ENCODE measurements at regions not wholly inside any gene's neighbourhood (a gene's known extent, or its start where the extent isn't known, plus 50 kb on each side); places are given as distances from the start of the nearest gene placed in this dataset.

DNA sequence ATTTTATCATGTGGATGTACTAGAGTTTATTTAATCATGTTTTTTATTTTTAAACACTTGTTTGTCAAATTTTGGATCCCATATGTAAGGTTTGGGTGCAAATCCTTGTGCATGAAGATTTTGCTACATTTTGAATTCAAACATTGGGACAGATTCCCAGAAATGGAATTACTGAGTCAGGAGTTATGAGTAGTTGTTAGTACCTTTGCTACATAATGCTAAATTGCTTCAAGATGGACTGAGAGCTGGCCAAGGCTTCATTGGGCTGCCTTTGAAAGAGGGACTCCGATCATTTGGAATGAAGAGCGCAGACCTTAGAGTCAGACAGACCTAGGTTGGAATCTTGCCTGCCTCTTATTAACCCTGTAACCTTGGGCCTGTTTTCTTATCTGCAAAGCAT is 154.9 kb upstream of the PWP1 start:
- no peak for DNase-seq

DNA sequence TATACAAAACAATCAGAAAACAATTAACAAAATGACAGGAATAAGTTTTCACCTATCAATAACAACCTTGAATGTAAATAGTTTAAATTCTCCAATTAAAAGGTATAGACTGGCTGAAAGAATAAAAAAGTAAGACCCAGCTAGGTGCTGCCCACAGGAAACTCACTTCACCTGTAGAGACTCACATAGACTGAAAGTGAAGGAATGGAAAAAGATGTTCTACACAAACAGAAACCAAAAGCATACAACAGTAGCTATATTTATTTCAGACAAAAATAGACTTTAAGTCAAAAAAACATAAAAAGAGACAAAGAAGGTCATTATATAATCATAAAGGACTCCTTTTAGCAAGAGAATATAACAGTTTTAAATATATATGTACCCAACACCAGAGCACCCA is 152.4 kb upstream of the PWP1 start:
- no peak for DNase-seq

- DNase-seq = no peak
These were observed 149.0 kb upstream of the PWP1 start for GRCh38 chr12:107536613-107537012.

DNA sequence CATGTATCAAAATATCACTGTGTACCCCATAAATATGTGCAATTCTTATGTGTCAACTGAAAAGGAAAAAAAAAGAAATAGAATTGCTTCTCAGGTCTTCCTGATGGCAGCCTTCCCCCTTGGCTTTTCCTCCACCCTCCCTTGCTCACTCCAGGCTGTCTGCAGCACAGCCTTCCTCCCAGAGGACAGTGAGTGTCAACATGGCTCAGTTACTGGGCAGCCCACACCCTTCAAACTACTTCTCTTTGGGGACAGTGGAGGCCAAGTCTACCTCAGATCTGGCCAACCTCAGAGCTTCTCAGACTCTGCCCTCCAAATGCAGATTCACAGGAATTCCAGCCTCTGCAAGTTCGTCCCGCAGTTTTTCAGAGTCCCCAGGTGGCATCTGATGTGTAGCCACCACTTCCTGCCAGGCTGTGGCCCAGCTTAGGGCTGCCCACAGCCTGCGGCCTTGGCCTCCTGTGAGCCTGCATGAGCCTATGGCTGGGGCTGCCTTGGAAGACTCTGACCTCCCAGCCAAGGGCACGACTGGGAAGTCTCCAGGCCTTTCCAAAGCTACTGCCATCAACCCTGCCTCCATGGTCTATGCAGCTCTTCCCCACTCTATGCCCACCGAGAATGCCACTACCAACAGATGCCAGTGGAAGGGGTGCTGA is 148.0 kb upstream of the PWP1 start:
- DNase-seq = no peak

- no peak for DNase-seq
These were observed 146.2 kb upstream of the PWP1 start for GRCh38 chr12:107539196-107539939.

DNA sequence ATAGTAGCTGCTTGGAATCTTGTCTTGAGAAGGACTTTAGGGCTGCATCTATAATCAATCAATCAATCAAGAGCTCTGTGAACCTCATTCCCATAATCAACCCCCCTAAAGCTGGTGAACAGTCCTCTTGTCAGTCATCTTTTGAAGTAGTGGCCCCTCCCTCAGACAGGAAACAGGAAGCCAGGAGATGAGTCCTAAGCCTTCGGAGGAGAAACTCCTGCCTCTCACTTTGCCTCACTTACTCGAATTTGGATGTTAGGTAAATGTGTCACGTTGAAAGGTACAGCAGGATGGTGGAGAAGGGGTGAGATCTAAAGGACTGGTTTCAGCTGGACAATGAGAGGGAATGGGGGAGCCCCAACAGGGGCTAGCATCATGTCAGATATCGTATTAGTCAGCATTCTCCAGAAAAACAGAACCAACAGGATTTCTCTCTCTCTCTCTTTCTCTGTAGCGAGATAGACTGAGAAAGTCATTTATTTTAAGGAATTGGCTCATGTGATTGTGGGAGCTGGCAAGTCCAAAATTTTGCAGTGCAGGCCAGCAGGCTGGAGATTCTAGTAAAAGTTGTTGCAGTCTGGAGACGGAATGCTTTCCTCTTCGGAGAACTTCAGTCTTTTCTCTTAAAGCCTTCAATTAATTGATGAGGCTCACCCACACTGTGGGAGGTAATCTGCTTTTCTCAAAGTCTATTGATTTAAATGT is 144.4 kb upstream of the PWP1 start:
- DNase-seq = no peak

DNA sequence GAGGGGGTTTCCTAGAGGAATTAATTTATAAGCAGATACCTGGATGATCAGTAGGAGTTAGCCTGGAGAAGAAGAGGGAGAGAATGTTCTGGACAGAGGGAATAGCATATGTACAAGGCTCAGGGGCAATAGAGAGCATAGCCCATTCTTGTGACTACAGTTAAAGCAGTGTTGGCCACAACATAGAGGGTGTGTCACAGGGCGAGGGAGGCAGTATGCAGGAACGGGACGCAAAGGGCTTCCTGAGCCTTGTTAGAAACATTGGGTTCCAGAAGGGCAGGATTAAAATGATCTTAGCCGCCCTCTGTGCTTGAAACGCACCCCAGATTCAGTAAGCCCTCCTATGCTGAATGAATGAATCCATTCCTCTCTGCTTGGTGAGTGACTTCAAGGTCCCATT is 142.2 kb upstream of the PWP1 start:
- no peak for DNase-seq

- no peak for DNase-seq
These were observed 141.8 kb upstream of the PWP1 start for GRCh38 chr12:107543841-107544240.

GRCh38 chr12:107544937-107545336 is 140.7 kb upstream of the PWP1 start:
- no peak for DNase-seq

DNA sequence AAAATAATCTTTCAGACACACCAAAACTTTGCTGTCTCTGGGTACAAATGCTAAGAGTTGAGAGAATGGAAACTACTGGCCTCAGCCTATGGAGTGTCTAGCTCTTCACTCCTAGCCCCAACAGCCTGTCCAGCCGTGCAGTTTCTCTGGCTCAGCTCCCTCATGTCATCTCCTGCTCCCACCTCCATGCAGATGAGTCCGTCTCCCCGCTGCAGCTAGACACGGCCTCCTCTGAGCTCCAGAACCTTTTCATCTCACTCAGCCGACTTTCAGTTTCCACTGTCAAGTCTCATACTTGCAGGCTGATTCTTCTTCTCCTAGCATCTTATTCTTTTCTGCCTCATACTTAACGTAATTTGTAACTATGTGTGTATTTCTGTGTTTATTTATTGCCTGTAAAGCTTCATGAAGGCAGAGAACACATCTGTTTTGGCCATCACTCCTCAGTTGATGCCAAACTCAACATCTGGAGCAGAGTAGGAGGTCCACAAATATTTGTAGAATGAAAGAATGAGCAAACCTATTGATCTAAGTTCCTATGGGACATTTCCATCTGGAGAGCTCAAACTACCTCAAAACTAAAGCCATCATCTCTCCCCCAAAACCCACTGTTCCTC is 139.8 kb upstream of the PWP1 start:
- DNase-seq = no peak

- DNase-seq = no peak
These were observed 138.2 kb upstream of the PWP1 start for GRCh38 chr12:107547389-107547788.

GRCh38 chr12:107549651-107550480 is 135.7 kb upstream of the PWP1 start:
- no peak for DNase-seq

DNA sequence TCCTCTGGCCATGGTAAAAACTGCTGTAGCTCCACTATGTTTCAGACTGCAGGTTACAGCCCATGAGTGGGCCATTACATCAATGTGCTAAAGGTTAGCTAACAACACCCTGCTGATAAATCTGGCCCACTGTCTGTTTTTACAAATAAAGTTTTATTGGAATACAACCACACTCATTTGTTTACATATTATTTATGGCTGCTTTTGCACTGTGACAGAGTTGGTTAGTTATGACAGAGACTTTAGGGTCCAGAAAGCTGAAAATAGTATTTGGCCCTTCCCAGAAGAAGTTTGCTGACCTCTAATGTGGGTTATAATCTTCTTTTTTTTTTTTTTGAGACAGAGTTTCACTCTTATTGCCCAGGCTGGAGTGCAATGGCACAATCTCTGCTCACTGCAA is 134.2 kb upstream of the PWP1 start:
- no peak for DNase-seq

DNA sequence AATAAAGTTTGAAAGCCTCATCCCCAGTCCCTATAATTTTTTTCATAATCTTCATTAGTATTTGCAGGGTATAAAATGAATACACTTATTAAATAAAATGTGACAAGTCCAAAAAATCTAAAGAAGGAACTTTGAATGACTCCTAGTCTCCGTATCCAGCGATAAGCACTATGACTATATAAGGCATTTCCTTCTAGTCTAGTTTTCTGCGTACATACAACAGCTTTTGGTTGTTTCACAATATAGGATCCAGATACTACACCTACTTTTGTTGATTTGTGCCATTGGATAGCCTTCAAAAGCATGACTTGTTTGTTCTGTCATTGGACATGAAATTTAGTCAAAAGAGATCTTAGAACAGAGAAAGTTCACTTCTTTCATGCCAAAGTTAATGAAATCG is 133.3 kb upstream of the PWP1 start:
- DNase-seq = no peak

DNA sequence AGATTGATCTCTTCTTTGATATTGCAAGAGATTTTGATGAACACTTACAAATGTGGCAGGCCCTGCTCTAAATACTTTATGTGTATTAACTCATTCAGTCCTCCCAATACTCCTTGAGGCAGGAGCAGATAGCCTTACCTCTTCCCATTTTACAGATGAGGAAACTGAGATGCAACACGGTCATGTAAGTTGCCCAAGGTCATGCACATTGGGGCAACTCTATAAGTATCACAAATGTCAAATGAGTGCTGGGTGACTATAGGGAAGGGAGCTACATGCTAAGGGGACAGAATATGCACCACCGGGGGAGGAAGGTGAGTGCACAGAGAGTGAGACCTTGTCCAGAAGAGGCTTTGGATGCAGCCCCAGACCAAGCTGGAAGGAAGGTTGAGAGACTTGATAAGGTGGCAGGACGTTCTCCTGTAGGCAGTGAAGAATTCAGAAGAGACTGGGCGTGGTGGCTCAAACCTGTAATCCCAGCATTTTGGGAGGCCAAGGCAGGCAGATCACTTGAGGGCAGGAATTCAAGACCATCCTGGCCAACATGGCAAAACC is 132.3 kb upstream of the PWP1 start:
- DNase-seq = no peak

- no peak for DNase-seq
These were observed 130.7 kb upstream of the PWP1 start for GRCh38 chr12:107554941-107555340.

DNA sequence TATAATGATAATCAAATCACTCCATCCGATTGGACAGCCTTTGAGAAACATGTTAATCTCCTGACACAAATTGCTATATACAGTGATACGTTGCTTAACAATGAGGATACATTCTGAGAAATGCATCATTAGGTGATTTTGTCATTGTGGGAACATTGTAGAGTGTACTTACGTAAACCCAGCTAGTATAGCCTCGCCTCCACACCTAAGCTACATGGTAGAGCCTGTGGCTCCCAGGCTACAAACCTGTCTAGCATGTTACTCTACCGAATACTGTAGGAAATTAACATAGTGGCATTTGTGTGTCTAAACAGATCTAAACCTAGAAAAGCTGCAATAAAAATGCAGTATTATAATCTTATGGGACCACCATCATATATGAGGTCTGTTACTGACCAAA is 128.6 kb upstream of the PWP1 start:
- DNase-seq = no peak

DNA sequence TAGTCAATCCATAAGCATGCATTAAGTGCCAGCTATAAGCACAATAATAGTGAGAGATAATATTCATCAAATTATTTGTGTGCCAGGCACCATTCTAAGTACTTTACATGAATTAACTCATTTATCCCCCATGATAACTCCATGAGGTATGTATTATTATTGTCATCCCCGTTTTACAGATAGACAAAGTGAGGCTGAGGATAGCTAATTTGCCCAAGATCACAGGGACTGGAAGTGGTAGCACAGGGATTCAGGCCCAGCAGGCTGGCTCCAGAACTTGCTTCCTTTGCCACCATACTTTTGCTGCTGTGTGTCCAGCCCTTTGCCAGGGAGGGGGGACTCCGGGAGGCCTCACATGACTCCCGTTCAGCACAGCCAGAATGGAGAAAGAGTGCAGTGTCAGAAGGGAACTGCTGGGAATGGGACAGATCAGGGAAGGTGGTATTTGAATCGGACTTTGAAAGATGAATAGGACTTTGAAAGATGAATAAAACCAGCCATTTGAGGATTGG is 128.0 kb upstream of the PWP1 start:
- DNase-seq = no peak

GRCh38 chr12:107558141-107558815 is 127.3 kb upstream of the PWP1 start:
- DNase-seq = no peak

DNA sequence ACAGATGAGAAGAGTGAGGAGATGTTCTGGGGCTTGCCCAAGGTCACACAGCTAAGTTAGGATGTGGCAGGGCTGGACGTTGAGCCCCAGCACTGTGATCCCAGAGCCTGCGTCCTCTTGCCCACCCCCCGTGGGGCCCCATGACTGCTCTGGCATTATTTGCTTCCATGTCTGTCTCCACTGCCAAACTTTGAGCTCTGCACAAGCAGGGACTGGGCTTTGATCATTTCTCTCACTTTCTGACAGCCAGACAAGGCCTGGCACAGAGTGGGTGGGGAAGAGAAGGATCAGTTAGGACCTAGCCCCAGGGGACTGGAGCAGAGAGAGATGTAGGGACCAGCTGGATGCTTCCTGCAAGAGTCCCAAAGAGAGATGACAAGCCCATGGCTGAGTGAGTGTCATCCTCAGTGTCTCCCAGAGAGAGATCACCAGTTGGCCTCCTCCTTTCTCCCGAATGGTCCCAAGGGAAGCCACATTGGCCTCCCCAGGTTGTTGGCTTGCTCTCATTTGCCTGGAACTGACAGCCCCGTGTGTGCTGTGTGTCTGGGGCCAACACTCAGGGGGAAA is 126.7 kb upstream of the PWP1 start:
- DNase-seq = no peak
